ENCODE measurements at regions not wholly inside any gene's neighbourhood (a gene's known extent, or its start where the extent isn't known, plus 50 kb on each side); places are given as distances from the start of the nearest gene placed in this dataset.

GRCh38 chr2:190809139-190809764 is 71.4 kb upstream of the GLS start:
- no peak for DNase-seq

DNA sequence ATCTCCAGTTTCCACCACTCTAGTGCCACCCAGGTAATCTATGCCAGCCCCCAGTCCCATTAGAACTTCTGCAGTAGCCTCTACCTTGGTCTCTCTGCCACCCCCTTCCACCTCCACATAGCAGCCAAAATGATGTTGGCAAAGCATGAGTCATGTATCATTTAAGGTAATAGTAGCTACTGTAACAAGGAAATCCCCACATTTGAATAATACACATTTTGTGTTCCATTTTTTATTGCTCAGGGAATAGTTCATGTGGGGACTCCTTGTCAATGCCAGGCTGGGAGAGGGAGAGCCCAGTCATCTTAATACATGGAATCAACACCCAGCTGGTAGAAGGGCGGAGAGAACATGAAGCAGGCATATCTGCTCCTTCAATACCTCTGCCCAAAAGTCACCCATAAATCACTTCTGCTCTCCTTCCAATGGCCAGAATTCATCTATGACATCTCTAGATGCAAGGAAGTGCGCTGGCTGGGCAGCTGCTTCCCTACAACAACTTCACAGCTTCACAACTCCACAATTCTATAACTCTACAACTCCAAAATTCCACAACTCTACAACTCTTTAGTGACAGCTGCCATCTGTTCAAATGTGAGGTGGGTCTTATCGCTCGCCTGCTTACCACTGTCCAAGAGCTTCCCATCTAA is 70.6 kb upstream of the GLS start:
- DNase-seq = no peak

- no peak for DNase-seq
Observed at GRCh38 chr2:190810981-190811587, 69.5 kb upstream of the GLS start.

GRCh38 chr2:190811811-190812210 is 68.8 kb upstream of the GLS start:
- DNase-seq = no peak

DNA sequence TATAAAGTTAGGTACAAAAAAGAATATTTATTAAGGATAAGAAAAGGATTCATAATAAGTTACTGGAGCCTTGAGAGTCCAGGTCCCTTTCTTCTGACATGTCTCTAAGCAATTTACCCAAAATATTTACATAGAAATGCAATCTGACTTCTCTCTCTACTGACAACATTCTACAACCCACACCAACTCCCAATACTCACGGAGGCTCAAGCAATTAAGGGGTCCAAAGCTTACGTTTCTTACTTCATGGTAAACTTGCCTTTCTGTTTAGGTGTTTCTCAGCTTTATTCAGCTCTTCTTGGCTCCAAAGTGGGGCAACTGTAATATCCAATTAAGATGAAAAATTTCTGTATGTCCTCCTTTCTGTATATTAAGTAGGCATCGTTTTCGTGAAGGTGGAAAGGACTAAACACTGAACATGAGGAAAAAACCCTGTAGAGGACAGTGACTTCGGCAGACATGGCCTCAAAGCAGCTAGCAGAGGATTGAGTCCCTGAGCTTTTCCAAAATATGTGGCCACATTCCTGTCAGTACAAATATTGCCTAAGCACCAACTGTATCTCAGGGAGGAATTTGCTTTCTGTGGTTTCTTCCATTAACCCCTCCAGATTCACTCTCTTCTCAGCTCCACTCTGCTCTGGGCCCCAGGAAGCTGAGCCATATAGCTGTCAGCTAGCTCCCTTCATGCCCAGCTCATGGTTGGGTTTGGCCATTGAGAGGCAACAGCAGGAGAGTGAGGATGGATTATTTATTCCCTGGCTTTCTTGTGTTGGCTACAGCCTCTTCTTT is 67.9 kb upstream of the GLS start:
- DNase-seq = no peak

DNA sequence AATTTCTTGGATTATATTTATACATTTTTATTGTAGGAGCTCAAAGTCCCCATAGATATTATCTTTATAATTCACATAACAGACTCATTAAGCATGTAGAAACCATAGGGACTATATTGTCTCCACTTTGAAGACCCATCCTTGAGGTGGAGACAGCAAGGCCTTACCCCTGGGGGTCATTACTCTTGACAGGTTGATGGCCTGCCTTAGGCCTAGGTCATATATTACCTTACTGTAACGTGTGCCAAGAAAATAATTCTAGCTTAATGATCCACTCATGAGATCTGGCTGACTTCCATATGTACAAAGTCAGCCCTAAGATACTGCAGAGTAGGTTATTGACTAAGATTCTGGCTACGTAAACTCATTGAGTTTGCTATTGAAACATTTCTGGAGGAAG is 65.4 kb upstream of the GLS start:
- DNase-seq = no peak

DNA sequence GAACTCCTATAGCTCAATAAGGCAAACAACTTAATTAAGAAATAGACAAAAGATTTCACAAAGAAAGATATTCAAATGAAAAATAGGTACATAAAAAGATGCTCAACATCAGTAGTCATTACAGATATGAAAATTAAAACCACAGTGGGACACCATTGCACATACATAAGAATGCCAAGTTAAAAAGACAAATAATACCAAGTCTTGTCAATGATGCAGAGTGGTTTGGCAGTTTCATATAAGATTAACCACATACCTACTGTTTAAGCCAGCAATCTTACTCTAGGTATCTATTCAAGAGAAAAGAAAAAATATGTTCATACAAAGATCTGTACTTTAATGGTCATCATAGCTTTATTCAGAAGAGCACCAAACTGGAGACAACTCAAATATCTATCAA is 63.5 kb upstream of the GLS start:
- no peak for DNase-seq

GRCh38 chr2:190819840-190820301 is 60.8 kb upstream of the GLS start:
- DNase-seq = no peak

DNA sequence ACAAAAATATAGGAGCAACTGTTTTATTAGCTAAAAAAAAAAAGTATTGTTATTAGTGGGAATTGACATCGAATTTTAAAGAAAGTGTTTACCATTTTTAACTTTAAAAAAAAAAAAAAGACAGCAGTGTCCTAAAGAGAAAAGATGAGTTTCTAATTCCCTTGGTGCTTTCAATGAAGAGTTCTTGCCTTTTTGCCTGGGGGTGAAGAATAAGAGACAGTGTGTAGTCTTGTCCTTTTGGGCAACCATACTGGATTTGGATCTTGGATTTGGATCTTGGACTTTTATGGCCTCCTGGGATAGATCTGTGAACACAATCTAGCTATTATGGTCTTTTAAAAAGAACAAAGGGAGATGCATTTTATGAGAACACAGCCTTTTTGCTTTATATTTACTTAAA is 60.2 kb upstream of the GLS start:
- no peak for DNase-seq

DNA sequence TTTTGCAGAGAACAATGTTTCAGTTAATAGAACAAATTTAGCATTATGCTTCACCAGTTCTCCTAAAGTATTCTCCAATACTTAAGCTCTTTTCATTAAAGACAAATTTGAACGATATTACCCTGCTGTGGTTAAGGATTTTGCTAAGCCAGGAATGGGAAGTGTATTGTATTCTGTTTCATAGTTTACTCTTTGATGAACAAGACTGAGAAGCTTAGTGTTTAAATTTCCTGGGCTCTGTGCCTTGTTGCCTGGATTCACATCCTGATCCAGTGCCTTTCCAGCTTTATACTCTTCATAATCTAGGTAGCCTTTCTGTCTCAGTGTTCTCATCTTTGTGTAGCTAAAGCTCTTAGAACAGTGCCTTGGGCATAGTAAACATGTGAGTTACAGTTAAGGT is 58.6 kb upstream of the GLS start:
- DNase-seq = no peak

GRCh38 chr2:190827720-190828119 is 52.9 kb upstream of the GLS start:
- DNase-seq = no peak

DNA sequence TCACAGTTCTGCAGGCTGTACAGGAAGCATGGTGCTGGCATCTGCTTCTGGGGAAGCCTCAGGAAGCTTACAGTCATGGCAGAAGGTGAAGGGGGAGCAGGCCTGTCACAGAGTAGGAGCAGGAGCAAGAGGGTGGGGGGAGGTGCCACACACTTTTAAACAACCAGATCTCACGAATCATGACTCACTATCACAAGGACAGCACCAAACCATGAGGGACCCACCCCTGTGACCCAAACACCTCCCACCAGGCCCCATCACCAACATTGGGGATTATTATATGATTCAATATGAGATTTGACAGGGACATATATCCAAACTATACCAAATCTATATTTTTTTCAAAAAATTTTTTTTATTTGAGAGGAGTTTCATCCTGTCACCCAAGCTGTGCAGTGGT is 51.0 kb upstream of the GLS start:
- no peak for DNase-seq

All from left kidney (tissue), 1 donor.